Lung microvascular endothelial cell (primary cell): ENCODE measurements at regions not wholly inside any gene's neighbourhood (a gene's known extent, or its start where the extent isn't known, plus 50 kb on each side); places are given as distances from the start of the nearest gene placed in this dataset.

Experiments
- DNase-seq, 2 donors: peaks; one replicate each; pipeline versions ENCODE4 v3.0.0 to v3.0.0-alpha.2; 2010; ENCODE audit warnings: low read depth in 2 of 2

DNA sequence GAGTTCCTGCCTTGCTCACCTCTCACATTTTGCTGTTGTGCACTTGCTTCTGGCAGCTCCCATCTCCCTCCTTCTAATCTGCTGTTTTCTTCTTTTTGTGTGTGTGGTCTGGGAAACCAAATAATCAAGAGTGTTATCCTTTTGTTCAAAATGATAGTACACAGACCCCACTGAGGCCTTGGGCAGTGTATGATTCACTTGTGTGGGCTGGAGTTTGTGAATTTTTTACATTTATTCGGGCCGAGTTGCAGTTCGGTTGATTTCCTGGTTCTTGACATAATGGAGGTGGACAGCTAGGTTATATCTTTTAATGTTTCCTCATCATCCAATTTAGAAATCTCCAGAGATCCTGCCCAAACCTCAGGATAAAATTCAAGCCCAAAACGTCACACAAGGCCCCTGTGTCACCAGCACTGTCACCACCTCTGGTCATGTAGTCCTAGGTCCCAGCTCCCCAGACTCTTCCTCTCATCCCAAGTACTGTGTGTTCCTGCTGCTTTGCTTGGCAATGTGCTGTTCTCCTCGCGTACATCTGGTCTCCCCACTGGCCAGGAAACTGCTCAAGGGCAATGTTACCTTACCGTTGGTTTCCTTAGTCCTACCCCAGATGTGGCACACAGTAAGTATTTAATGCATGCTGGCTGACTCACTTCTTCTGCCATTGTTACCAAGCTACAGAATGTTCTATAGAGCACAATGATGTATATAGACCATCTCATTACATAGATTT lies 55.7 kb upstream of the PHACTR2 start:
- DNase-seq: peak in 1 of 2 donors; percentile 31

DNA sequence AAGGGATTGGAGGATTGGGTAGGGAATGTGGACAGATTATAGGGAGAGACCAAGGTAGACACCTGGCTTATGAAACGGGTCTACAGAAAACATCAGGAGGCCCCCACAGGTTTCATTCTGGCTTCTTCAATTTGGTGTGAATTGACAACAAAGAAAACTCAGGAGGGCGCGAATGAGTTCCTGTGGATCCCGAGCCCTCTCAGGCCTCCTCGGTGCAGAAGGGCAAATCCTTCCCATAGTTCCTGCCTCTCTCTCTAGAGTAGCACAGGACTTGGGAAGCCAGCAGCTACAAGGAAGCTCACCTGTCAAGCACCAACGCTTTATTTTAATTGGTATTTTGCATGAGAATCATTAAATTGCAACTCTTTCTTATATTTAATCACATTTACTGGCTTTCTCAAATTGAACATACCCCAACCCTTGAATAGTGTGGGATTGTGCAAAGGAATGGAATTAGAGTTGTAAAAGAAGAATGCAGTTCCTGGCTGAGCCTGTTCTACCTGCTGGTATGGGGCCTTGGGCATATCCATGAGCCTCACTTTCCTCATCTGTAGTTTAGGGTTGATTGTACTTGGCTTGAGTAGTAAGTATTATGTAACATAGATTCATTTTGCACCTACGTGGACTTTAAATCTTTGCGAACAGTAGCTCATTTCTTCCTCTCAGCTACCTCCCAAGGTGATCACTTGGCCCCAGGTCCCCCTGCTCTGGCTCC lies 56.4 kb upstream of the PHACTR2 start:
- DNase-seq: no peak

DNA sequence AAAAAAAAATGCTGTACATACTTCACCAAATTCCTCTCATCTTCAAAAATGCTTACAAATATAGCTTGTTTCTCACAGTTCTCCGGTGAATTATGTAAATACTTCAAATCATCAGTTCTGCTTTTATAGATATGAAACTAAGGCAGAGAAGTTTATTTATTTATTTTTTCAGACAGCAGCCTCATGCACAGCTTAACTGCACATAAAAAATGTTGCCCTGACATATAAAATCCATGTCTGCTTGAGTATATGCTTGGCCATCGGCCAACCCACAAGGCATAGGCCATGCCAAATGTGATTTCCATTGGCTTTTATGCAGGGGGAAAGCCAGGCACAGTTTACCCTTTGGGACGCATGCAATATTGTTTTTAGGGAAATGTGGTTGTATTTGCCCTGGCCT lies 57.3 kb upstream of the PHACTR2 start:
- DNase-seq: peak; percentile 8 to 24

DNA sequence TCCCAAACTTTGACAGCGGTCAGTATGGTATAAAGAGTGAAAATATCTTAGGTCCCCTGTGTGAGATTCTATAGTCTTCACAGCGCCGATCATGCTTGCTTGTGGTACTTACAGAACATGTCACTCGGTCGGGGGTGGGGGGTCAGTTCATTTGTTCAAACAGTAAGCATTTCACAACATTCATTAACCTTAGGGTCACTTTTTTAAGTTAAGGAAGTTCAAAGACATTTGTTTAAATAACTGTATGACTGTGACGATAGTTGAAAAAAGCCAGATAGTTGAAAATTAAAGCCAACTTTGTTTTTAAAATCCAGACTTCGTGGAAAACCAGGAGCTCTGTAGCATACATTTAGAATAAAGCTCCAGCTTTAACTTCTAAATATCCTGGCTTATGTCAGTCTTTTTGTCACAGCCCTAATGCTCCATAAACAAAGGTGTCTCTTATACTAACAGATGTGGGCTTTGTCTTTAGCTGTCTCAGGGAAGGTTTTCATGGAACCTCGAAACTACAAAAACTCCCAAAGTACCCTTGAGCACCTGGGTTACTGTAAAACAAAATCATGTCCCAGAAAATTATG lies 57.9 kb upstream of the PHACTR2 start:
- no peak for DNase-seq

DNA sequence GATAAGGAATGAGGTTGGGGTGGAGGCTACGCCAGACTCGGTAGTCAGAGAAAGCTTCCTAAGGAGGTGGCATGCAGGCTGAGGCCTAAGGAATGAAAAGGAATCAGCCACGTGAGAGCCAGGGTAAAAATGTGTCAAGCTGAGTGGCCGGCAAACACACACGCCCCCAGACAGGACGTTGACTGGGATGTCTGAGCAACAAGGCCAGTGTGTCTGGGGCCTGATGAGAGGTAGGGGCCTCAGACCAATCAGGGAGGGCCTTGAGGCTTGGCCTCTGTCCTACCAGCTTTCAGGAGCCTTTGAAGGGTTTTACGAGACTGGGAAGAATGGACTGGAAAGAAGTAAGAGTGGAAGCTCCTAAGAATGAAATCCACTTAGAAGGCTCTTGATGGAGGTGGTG lies 61.0 kb upstream of the PHACTR2 start:
- DNase-seq: no peak

DNA sequence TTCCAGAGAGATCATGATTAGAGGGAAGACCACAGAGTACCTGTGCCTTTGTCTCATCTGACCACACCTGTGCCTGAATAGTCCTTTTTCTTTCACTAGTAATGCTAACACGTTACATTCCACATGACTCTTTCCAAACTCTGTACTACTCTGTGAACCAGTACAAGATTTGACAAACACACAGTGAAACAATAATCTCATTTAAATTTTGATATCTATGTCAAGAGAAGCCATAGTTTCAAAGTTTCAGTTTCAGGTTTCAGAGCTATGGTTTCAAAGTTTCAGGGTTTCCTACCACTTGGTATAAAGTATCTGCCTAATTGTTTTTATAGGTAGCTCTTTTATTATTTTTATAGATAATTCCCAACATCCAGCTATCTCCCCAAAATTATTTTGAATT lies 62.0 kb upstream of the PHACTR2 start:
- DNase-seq: no peak

DNA sequence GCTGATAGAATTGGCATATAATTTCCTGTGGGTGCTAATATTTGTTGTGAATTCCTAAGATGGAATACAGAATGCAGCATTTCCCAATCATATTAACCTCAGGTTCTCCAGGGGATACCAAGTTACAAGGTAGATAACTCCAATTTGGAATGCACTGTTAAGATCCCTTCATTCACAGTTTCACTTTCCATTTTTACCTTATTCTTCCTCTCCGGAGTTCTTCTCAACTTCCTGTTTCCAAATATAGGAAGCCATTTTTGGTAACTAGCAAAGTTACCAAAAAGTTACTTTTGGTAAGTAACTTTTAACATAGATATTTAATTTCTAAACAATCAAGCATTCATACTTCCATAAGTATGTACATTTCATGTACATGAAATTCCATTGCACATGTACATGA lies 63.5 kb upstream of the PHACTR2 start:
- DNase-seq: no peak

DNA sequence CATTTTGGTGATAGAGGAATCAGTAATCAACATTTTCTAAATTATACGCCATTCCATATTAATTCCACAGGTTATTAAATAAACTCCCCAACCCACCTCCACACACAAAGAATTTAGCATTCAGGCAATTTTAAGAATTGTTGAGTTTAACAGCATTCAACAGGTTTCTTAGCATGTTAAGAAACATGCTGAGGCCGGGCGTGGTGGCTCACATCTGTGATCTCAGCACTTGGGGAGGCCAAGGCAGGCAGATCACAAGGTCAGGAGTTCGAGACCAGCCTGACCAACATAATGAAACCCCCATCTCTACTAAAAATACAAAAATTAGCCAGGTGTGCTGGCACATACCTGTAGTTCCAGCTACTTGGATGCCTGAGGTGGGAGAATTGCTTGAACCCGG lies 64.0 kb upstream of the PHACTR2 start:
- DNase-seq: no peak

DNA sequence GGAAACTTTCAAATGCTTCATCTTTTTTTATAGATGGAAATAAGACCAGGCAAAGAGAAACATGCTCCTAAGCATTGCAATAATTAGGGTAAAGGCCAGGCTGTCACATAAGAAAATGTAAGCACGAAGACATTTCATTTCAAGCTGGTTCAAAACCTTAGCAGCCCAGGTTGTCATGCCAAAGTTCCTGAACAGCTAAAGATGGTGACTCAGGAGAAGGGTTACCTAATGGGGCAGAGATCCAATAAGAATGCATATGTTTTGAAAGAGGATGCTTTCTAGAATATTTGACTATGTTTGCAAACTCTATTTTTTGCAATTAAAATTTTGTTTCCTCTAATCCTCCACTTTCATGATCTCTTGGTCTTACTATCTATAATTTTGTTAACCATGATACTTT lies 65.6 kb upstream of the PHACTR2 start:
- DNase-seq: no peak

DNA sequence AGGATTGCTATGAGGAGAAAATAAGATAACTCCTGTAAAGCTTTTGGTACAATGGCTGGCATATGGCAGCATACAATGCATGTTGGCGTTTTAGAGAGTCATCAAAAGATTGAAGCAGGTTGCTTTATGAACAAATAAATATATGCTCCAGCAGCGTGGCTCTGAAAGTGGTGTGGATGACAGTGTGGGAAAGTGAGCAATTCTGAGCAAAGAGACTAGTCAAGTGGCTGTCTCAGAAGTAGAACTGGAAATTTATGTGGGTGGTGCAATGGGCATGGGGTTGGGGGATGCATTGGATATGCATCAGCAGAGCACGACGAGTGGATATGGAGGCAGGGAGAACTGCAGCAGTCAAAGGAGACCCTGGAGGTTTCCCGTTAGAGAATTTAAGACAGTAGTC lies 66.2 kb upstream of the PHACTR2 start:
- no peak for DNase-seq

DNA sequence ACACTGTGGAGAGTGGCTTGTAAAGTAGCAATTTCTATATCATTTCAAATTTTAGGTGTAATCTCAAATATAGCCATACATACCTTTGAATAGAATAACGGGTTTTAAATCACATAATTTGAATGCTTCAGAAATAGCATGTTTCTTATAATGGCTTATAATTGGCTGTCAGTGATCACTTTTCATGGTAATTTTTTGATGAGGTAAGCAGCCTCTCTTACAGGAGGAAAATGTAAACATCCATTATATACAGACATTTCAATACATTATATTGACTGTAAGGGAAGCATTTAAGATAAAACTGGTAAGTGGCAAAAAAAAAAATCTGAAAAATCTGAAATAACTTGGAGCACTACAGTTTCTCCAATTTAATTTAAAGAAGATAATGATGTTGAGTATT lies 67.8 kb upstream of the PHACTR2 start:
- no peak for DNase-seq

DNA sequence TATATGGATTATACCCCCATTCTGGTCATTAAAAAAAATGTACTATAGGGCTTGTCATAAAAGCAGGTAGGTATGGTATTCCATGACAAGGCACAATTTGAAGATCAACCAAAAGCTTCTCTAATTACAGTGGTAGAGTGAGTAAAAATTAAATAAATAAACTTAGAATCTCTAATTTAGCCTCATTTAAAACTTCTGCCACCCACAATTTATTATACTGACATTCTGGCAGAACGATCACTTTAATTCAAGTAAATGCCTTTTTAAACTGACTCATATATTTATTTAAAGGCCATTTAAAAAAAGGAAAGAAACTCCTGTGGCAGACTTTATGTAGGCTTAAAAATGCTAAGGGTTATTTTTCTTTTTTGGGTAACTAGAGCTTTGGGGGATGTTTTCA lies 68.3 kb upstream of the PHACTR2 start:
- no peak for DNase-seq

DNA sequence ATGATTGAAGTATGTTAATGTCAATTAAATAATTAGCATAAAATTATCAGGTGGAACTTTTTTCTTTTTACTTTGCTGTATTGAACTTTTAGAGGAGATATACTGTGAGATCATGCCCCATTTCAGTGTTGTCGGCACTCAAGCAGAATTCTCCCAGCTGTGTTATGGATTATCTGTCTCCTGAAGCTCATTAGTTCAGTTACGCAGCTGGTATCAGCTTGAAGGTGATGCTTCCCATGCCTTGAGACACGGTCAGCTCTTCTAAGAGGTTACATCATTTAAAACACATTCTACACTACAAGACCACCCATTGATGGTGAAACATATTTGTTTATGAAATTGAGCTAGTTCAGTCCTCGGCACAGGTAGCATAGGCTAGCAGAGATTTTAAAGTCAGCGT lies 68.9 kb upstream of the PHACTR2 start:
- DNase-seq: no peak

DNA sequence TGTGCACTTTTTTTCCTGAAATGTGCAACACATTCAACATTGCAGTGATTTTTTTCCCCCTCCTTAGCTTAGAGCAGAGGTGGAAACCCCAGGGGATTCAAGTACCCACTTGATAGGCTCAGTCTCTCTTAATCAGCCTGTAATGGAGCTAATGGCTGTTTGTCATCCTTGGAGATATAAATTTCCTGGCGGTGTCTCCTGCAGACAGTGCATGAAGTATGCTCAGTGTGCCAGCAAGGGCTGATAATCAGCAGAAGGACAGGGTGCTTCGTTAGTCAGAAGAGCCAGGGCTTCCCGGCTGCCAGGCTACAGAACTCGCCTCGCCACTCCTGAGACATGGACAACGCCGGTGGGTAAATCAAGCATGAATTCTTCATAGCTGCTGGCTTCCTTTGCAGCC lies 69.8 kb upstream of the PHACTR2 start:
- DNase-seq: no peak

DNA sequence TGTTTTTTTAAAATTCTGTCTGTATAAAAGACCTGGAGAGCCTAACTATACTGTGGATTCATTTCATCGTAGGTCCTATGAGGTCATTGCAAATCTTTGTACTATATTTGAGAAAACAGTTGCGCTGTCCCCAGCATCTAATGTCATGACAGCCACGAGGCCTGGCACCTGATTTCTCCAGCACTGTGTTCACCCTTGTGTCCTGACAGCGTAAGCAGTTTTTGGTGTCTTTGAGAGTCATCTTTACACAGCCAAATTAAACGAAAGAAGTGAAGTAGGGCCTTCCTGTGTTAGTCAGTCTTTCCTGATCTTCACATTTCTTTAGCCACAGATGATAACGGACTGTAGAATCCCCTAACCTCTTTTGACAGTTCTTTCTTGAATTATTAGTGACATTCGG lies 70.6 kb upstream of the PHACTR2 start:
- peak; percentile 42 to 55 for DNase-seq

DNA sequence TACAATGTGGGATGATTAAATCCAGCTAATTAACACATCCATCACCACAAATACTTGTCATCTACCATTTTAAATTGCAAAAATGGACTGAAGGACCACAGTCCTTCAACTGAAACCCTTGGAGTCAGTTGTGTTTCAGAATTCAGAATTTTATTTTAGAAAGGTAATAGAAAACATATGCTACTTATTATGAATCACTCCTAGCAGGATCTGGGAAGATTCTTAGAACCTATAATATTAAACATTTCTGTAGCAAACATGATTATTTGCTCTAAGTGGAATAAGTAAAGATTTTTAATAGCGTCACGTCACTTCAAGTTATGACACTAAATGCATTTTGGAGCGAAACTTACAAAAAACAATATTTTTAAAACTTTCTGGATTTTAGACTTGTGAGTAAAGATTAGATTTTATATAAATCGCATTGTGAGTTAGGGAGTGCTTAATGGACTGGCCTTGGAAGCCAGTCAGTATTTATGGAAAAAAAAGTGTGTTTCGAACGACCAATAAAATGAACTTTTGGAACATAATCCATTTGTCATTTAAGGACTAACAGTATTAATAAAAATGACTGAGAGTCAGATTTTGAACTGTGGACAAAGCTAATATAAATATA lies 71.8 kb upstream of the PHACTR2 start:
- no peak for DNase-seq

DNA sequence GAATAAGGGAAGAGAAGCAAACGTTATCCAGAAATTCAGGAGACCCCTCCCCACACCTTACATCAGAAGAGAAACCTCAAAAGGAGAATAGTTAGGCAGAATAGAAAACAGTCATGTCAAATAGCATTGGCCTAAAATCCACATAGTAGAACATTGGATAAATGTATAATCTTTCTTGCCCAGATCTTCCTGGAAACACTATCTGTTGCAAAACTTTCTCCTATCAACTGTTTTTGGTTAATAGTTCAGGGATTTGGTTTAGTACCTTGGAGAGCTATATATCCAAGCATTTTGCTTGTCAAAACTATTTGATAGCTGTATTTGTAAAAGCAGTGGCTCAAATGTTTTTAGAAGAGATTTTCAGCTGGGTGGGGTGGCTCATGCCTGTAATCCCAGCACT lies 74.3 kb upstream of the PHACTR2 start:
- DNase-seq: no peak

DNA sequence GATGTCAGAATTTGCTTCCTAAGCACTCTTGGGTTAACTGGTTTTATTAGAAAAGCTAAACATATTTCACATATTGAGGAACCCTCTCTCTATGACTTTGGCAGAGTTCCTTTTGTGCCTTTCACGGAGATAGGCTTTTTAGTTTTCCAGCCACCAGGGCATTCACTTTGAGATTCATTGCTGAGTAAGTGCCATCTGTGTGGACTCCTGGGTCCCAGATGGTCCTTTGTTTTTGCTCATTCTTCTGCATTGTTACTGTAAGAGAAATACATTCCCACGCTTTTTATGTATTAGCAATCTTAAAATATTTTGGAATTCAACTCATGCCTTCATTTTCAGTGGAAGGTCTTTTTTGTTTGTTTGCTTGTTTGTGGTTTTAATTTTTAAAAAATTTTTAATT lies 76.3 kb upstream of the PHACTR2 start:
- no peak for DNase-seq

DNA sequence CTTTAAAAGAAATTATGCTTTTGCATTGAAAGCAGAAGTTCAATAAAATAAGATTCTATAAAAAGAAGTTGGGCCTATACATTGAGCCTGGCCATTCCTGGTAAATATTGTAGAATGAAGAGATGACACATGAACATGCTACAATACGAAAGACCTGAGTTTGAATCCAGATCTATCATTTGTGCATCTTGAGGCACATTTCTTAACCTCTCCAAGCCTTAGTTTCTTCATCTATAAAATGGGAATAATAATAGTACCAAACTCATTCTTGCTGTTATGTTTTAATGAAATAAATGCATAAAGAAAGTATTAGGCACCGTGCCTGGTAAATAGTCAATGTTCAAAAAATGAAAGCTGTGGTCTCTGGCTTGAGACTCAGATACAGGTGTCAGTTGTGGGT lies 76.9 kb upstream of the PHACTR2 start:
- no peak for DNase-seq

DNA sequence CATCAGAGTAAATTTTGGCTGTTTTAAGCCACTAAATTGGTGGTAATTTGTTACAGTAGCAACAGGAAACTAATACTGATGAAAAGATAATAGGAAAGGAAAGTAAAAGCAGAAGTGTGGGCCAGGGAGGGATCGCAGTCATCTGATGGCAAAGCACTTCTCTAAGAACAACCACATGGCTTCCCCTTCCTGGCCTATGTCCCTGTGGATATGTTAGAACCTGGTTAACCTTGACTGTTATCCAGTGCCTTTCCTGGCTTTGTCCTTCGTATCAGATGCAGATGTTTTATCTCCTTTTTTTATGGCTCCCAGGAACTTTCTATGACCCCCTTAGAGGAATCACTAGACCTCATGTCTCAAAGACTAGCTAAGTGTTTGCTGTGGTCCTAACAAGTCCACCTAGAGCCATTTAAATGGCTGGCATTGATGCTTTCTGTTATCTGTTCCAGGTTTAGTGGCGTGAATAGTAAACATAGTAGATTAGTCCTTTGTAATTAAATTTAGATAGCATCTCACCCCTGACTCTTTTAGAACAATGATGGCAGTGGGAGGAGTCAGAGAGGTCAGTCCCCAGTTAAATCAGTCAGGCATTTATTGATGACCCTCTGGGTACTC lies 79.2 kb upstream of the PHACTR2 start:
- peak; percentile 23 to 41 for DNase-seq

DNA sequence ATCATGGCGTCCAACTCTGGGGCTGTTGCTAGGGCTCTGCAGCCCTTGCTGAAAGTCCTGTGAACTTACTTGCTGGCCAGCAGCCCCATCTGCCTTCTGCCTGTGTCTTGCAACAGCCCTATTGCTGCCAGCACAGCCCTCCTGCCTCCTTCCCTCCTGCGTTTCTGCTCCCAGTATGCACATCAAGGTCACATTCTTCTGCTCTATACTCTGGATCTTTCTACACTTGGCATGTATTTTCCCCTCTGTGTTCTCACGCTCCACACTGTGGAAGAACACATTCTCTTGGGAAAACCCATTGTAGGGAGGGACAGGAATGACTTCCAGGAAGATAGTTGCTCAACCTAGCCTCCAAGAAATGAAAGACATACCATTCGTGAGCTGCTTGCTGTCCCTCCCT lies 80.9 kb upstream of the PHACTR2 start:
- DNase-seq: no peak
